OCI-LY1 (cell line): ENCODE measurements at regions not wholly inside any gene's neighbourhood (a gene's known extent, or its start where the extent isn't known, plus 50 kb on each side); places are given as distances from the start of the nearest gene placed in this dataset.

Source experiments
- H2AFZ ChIP-seq: fragments of 200-600 bp; sonication (generic), shearing (Covaris generic); 2 replicates; pipeline ENCODE4 v1.6.0; 2014; ENCODE audit warnings: antibody characterized with exemption, mild to moderate bottlenecking, low read length
- H3F3A ChIP-seq: fragments of 200-600 bp; sonication (generic), shearing (Covaris generic); 2 replicates; pipeline ENCODE4 v1.6.0; 2014; ENCODE audit warnings: mild to moderate bottlenecking, antibody characterized with exemption, low read length, moderate library complexity; ENCODE audit not compliant: insufficient read depth
- H3K27ac ChIP-seq: fragments of 200-600 bp; sonication (generic); 2 replicates; pipeline ENCODE4 v1.5.1; 2014; ENCODE audit warnings: low read length, mixed run types, mild to moderate bottlenecking, low read depth; ENCODE audit not compliant: poor library complexity, severe bottlenecking
- H3K27me3 ChIP-seq: fragments of 200-600 bp; sonication (generic); 2 replicates; pipeline ENCODE4 v1.6.0; 2014; ENCODE audit warnings: antibody characterized with exemption, mild to moderate bottlenecking, low read length, moderate library complexity; ENCODE audit not compliant: insufficient read depth
- H3K36me3 ChIP-seq: fragments of 200-600 bp; sonication (generic); 2 replicates; pipeline ENCODE4 v1.6.1; 2014; ENCODE audit warnings: mild to moderate bottlenecking, antibody characterized with exemption, low read length, moderate library complexity, mixed read lengths; ENCODE audit not compliant: insufficient read depth
- H3K4me1 ChIP-seq: fragments of 200-600 bp; sonication (generic); 2 replicates; pipeline ENCODE4 v1.5.1; 2014; ENCODE audit warnings: mild to moderate bottlenecking, low read length, moderate library complexity; ENCODE audit not compliant: insufficient read depth, severe bottlenecking
- H3K4me2 ChIP-seq: fragments of 200-600 bp; sonication (generic), shearing (Covaris generic); 2 replicates; pipeline ENCODE4 v1.6.1; 2014; ENCODE audit warnings: low read length
- H3K4me3 ChIP-seq: fragments of 200-600 bp; sonication (generic); 2 replicates; pipeline ENCODE4 v1.5.1; 2014; ENCODE audit warnings: low read length, low read depth, mild to moderate bottlenecking, mixed read lengths; ENCODE audit not compliant: poor library complexity, severe bottlenecking
- H3K79me2 ChIP-seq: fragments of 200-600 bp; shearing (Covaris generic); 2 replicates; pipeline ENCODE4 v1.6.1; 2016; ENCODE audit warnings: mixed run types, low read length, mixed read lengths; ENCODE audit not compliant: insufficient read depth
- H3K9ac ChIP-seq: fragments of 200-600 bp; sonication (generic), shearing (Covaris generic); 2 replicates; pipeline ENCODE4 v1.6.1; 2014; ENCODE audit warnings: mild to moderate bottlenecking, low read length, mixed read lengths
- H3K9me2 ChIP-seq: fragments of 200-600 bp; sonication (generic), shearing (Covaris generic); 2 replicates; pipeline ENCODE4 v1.6.1; 2014; ENCODE audit warnings: low read depth, mild to moderate bottlenecking, low read length, mixed read lengths
- H3K9me3 ChIP-seq: fragments of 200-600 bp; shearing (Covaris generic); 2 replicates; pipeline ENCODE4 v1.6.1; 2014; ENCODE audit warnings: low read length, mixed read lengths
- H4K20me1 ChIP-seq: fragments of 200-600 bp; sonication (generic), shearing (Covaris generic); 2 replicates; pipeline ENCODE4 v1.6.0; 2016; ENCODE audit warnings: mild to moderate bottlenecking, low read length; ENCODE audit not compliant: insufficient read depth
- EZH2 ChIP-seq: fragments of 200-600 bp; sonication (generic), shearing (Covaris generic); IDR thresholded peaks from 2 replicates; pipeline ENCODE4 v1.8.0; 2017; ENCODE audit warnings: borderline replicate concordance, mixed run types, mild to moderate bottlenecking, antibody characterized with exemption, low read length, moderate library complexity, mixed read lengths
- TF ChIP-seq, protein P1 (sequence below): fragments of 200-600 bp; sonication (generic), shearing (Covaris generic); IDR thresholded peaks from 2 replicates; pipeline ENCODE4 v1.5.1; 2017; ENCODE audit warnings: mild to moderate bottlenecking, antibody characterized with exemption, low read length, moderate library complexity, mixed read lengths

DNA sequence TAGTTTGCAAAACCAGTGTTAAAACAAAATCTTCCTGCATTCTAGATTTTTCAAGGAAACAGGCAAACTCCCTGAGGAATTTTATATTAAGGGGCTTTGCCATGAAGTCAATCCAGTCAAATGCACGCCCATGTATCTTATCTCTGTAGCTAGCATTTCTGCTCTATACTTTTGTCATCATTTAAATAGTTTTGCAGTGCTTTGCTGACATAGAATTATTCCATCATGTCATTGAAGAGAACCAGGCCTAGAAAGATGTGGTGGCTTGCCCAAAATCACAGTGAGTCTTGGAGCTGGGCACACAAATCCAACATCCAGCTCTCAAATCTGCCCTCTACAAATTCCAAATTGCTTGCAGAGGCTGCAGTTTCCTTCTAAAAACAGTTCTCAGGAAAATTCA lies 66.7 kb upstream of the LNX1 start:
- no peaks in the 10 kb centered on the region for H3K79me2 ChIP-seq
- H3K9ac ChIP-seq: no peak overlapping the region
- H3K9me3 ChIP-seq: no peaks in the 10 kb centered on the region
- no peaks in the 10 kb centered on the region for H3K36me3 ChIP-seq
- H3K4me3 ChIP-seq: no peak overlapping the region
- TF ChIP-seq, protein P1, sequence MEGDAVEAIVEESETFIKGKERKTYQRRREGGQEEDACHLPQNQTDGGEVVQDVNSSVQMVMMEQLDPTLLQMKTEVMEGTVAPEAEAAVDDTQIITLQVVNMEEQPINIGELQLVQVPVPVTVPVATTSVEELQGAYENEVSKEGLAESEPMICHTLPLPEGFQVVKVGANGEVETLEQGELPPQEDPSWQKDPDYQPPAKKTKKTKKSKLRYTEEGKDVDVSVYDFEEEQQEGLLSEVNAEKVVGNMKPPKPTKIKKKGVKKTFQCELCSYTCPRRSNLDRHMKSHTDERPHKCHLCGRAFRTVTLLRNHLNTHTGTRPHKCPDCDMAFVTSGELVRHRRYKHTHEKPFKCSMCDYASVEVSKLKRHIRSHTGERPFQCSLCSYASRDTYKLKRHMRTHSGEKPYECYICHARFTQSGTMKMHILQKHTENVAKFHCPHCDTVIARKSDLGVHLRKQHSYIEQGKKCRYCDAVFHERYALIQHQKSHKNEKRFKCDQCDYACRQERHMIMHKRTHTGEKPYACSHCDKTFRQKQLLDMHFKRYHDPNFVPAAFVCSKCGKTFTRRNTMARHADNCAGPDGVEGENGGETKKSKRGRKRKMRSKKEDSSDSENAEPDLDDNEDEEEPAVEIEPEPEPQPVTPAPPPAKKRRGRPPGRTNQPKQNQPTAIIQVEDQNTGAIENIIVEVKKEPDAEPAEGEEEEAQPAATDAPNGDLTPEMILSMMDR: no peak
- no peak for TF ChIP-seq EZH2
- H3K4me1 ChIP-seq: no peaks in the 10 kb centered on the region
- H4K20me1 ChIP-seq: no peaks in the 10 kb centered on the region
- H3K27me3 ChIP-seq: no peaks in the 10 kb centered on the region
- H2AFZ ChIP-seq: no peak overlapping the region
- H3K9me2 ChIP-seq: no peaks in the 10 kb centered on the region
- H3K27ac ChIP-seq: no peak overlapping the region
- no peak overlapping the region for H3K4me2 ChIP-seq
- H3F3A ChIP-seq: no peaks in the 10 kb centered on the region

DNA sequence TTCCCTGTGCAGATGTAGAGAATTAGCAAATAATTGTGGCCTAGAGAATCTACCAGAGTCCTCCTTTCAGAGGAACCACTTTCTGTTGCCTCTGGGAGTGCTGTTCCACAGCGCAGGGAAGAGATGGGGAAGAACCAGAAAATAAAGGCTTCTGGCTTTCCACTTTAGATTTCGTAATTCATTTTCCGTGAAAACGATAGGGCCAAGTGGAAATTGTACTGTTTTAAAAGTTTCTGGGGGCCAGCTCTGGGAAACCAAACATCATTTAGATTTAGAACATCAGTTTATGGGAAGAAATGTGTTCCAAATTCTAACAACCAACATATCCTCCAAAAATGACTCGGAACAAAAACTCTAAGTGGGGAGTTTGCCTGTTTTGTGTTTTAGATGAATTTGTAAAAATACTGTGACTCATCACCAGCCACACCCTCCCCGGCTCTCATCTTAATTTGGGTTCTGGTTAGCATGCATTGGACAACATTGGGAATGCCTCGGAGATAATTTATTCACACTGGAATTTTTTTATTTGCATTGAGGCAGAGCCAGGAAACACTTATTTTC lies 65.2 kb upstream of the LNX1 start:
- no peaks in the 10 kb centered on the region for H3K9me3 ChIP-seq
- H3K36me3 ChIP-seq: no peaks in the 10 kb centered on the region
- no peaks in the 10 kb centered on the region for H3K27me3 ChIP-seq
- no peaks in the 10 kb centered on the region for H3K4me1 ChIP-seq
- no peaks in the 10 kb centered on the region for H3F3A ChIP-seq
- H2AFZ ChIP-seq: no peak overlapping the region
- no peaks in the 10 kb centered on the region for H4K20me1 ChIP-seq
- H3K4me2 ChIP-seq: no peak overlapping the region
- H3K27ac ChIP-seq: no peak overlapping the region
- H3K79me2 ChIP-seq: no peaks in the 10 kb centered on the region
- no peak overlapping the region for H3K9ac ChIP-seq
- H3K4me3 ChIP-seq: no peak overlapping the region
- H3K9me2 ChIP-seq: no peaks in the 10 kb centered on the region
- no peak for TF ChIP-seq EZH2
- TF ChIP-seq, protein P1: peak; percentile 8; the same call in 1 of the 2 replicates

DNA sequence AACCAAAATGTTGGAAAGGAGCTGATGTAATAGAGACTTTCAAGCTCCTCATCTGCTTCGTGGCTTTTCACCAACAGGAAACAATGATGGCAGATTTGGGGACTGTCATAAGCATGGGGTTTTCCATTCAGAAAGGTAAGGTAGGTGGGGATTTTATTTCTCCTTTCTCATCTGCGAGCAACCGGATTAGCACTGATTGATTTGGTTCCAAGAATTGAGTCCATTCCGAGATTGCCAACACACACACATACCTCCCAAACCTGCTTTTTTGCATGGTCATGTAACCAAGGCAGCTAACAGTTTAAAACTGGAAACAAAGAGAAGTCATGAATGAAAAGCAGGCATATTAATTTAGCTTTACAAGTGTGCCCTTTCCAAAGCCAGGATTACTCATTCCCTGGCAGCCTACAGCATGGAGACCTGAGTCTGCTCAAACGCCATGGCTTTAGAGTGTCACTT lies 63.0 kb upstream of the LNX1 start:
- Histone ChIP-seq H3K27ac (no peak overlapping the region), H3K9me3 (no peaks in the 10 kb centered on the region), H2AFZ (no peak overlapping the region), H3K27me3 (no peaks in the 10 kb centered on the region), H3F3A (no peaks in the 10 kb centered on the region), H3K36me3 (no peaks in the 10 kb centered on the region), H3K9me2 (no peaks in the 10 kb centered on the region), H3K9ac (no peak overlapping the region), H3K4me2 (no peak overlapping the region), H4K20me1 (no peaks in the 10 kb centered on the region), H3K4me3 (no peak overlapping the region), H3K79me2 (no peaks in the 10 kb centered on the region), H3K4me1 (no peaks in the 10 kb centered on the region)
- no peak for TF ChIP-seq EZH2
- TF ChIP-seq, protein P1: no peak
